ENCODE measurements at regions not wholly inside any gene's neighbourhood (a gene's known extent, or its start where the extent isn't known, plus 50 kb on each side); places are given as distances from the start of the nearest gene placed in this dataset.

GRCh38 chr1:115139381-115139780, 50.1 kb upstream of the TSPAN2 start:
- DNase-seq = no peak
